ENCODE measurements at regions not wholly inside any gene's neighbourhood (a gene's known extent, or its start where the extent isn't known, plus 50 kb on each side); places are given as distances from the start of the nearest gene placed in this dataset.

GRCh38 chr15:55084216-55084615 lies 112.5 kb downstream of the RSL24D1 start:
- TF ChIP-seq MAX (IDR thresholded peaks at IDR 0.05) (no peak), CTCF (IDR thresholded peaks at IDR 0.05 in 2 of 3, conservative IDR thresholded peaks at IDR 0.05 in 1 of 3; ENCODE audit: borderline replicate concordance in 1 of 3, insufficient read depth in 1 of 3, low read depth in 2 of 3, low read length in 2 of 3) (no peak), CEBPB (IDR thresholded peaks at IDR 0.05; ENCODE audit: low read depth) (no peak), EZH2 (IDR thresholded peaks at IDR 0.05) (no peak), ZNF274 (IDR thresholded peaks at IDR 0.05; ENCODE audit: low read depth, low read length) (no peak), POLR2A (IDR thresholded peaks at IDR 0.05; ENCODE audit: borderline replicate concordance, extremely low read depth, insufficient read depth, insufficient read length) (no peak)

Data from HCT116 (cell line).